GM19328 (cell line): ENCODE measurements at regions not wholly inside any gene's neighbourhood (a gene's known extent, or its start where the extent isn't known, plus 50 kb on each side); places are given as distances from the start of the nearest gene placed in this dataset.
"Not testable (repeated sequence)": the region's sequence is repeated elsewhere in the genome, so short reads cannot be mapped to it uniquely, and the experiment has no call there.

Source experiments
- ATAC-seq: cut with Tn5 transposase; IDR thresholded peaks from one replicate; pipeline ENCODE4 v1.9.1; 2021; ENCODE audit warnings: mild to moderate bottlenecking, moderate library complexity; ENCODE audit not compliant: unreplicated experiment

GRCh38 chr2:87258887-87259286 is 237.2 kb upstream of the PLGLB1 start:
- ATAC-seq: not testable (repeated sequence)

GRCh38 chr2:87262184-87262702 is 240.6 kb upstream of the PLGLB1 start:
- not testable (repeated sequence) for ATAC-seq

- ATAC-seq: not testable (repeated sequence)
Observed at GRCh38 chr2:87263868-87264518, 242.3 kb upstream of the PLGLB1 start.

GRCh38 chr2:87275192-87275591 is 253.5 kb upstream of the PLGLB1 start:
- not testable (repeated sequence) for ATAC-seq

GRCh38 chr2:87275974-87276629 is 254.5 kb upstream of the PLGLB1 start:
- not testable (repeated sequence) for ATAC-seq

GRCh38 chr2:87276673-87277072 is 255.0 kb upstream of the PLGLB1 start:
- ATAC-seq: not testable (repeated sequence)

- ATAC-seq: not testable (repeated sequence)
Observed at GRCh38 chr2:87277734-87278133, 256.1 kb upstream of the PLGLB1 start.

- ATAC-seq: not testable (repeated sequence)
Observed at GRCh38 chr2:87280596-87281355, 259.1 kb upstream of the PLGLB1 start.

GRCh38 chr2:87283735-87284470 is 262.3 kb upstream of the PLGLB1 start:
- not testable (repeated sequence) for ATAC-seq

- ATAC-seq: not testable (repeated sequence)
Observed at GRCh38 chr2:87284471-87284772, 262.8 kb upstream of the PLGLB1 start.

- ATAC-seq: not testable (repeated sequence)
Observed at GRCh38 chr2:87285139-87285538, 263.5 kb upstream of the PLGLB1 start.

GRCh38 chr2:87290566-87291307 is 269.1 kb upstream of the PLGLB1 start:
- not testable (repeated sequence) for ATAC-seq

GRCh38 chr2:87291400-87292200 is 270.0 kb upstream of the PLGLB1 start:
- ATAC-seq: not testable (repeated sequence)

- not testable (repeated sequence) for ATAC-seq
Observed at GRCh38 chr2:87293931-87294594, 272.4 kb upstream of the PLGLB1 start.

- not testable (repeated sequence) for ATAC-seq
Observed at GRCh38 chr2:87295135-87295534, 273.5 kb upstream of the PLGLB1 start.

- ATAC-seq: not testable (repeated sequence)
Observed at GRCh38 chr2:87301349-87301748, 279.7 kb upstream of the PLGLB1 start.

- ATAC-seq: not testable (repeated sequence)
Observed at GRCh38 chr2:87301871-87302270, 280.2 kb upstream of the PLGLB1 start.

GRCh38 chr2:87308621-87309020 is 287.0 kb upstream of the PLGLB1 start:
- ATAC-seq: not testable (repeated sequence)

- not testable (repeated sequence) for ATAC-seq
Observed at GRCh38 chr2:87309785-87310184, 288.1 kb upstream of the PLGLB1 start.
